Thyroid gland (tissue), 4 donors: ENCODE measurements at regions not wholly inside any gene's neighbourhood (a gene's known extent, or its start where the extent isn't known, plus 50 kb on each side); places are given as distances from the start of the nearest gene placed in this dataset.

Source experiments
- POLR2A ChIP-seq, 2 donors: fragments of 450-650 bp; IDR thresholded peaks; one replicate each; pipeline ENCODE4 v1.6.1; 2017; ENCODE audit warnings: antibody characterized with exemption in 2 of 2, mild to moderate bottlenecking in 2 of 2, moderate library complexity in 1 of 2
- TF ChIP-seq, protein P1 (sequence below), 6 experiments: fragments of 200-600 bp in 3 of 6; fragments of 450-650 bp in 3 of 6; sonication (generic) in 3 of 6; IDR thresholded peaks; one replicate each; pipeline ENCODE4 v1.5.1; 2016 to 2019; ENCODE audit warnings: antibody characterized with exemption in 6 of 6, mild to moderate bottlenecking in 2 of 6, inconsistent platforms in 1 of 6, moderate library complexity in 1 of 6

DNA sequence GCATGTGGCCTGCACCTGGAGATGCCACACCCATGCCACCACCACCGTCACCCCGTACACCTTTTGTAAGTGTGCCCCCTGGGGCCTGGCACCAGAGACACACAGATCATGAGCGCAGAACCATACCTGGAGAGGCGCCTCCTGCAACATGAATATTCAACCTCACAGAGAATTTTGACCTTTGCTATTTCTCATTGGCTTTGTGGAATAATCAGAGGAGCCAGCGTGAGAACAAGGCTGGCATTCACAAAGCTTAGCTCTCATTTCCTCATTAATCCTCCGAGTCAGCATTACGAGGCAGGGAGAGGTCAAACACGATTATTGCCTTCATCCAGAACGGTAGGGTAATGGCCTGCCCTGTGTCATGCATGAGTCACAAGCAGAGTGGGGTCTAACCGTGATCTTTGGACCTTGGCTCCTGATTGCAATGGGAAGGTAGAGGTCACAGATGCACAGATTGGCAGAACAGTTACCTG is 73.0 kb upstream of the POMGNT2 start:
- TF ChIP-seq POLR2A (IDR thresholded peaks at IDR 0.05) = no peak
- TF ChIP-seq, protein P1, sequence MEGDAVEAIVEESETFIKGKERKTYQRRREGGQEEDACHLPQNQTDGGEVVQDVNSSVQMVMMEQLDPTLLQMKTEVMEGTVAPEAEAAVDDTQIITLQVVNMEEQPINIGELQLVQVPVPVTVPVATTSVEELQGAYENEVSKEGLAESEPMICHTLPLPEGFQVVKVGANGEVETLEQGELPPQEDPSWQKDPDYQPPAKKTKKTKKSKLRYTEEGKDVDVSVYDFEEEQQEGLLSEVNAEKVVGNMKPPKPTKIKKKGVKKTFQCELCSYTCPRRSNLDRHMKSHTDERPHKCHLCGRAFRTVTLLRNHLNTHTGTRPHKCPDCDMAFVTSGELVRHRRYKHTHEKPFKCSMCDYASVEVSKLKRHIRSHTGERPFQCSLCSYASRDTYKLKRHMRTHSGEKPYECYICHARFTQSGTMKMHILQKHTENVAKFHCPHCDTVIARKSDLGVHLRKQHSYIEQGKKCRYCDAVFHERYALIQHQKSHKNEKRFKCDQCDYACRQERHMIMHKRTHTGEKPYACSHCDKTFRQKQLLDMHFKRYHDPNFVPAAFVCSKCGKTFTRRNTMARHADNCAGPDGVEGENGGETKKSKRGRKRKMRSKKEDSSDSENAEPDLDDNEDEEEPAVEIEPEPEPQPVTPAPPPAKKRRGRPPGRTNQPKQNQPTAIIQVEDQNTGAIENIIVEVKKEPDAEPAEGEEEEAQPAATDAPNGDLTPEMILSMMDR (IDR thresholded peaks at IDR 0.05) = no peak
